Liver (tissue), 8 donors: ENCODE measurements at regions not wholly inside any gene's neighbourhood (a gene's known extent, or its start where the extent isn't known, plus 50 kb on each side); places are given as distances from the start of the nearest gene placed in this dataset.

ENCODE experiments used
- DNase-seq: peaks from one replicate; pipeline ENCODE4 v3.0.0-alpha.2; 2017; ENCODE audit warnings: low spot score
- H3K27ac ChIP-seq, 2 donors: one replicate each; pipeline ENCODE4 v1.7.0; 2013; ENCODE audit warnings: inconsistent platforms in 2 of 2, low read length in 2 of 2, control low read depth in 1 of 2, low read depth in 1 of 2, mild to moderate bottlenecking in 1 of 2
- H3K27me3 ChIP-seq, 4 donors: one replicate each; pipeline versions ENCODE4 v1.6.1 to v1.7.0; 2013; ENCODE audit warnings: low read length in 3 of 4, inconsistent platforms in 1 of 4, mild to moderate bottlenecking in 1 of 4, moderate library complexity in 1 of 4; ENCODE audit not compliant: control insufficient read depth in 4 of 4, insufficient read depth in 4 of 4
- H3K36me3 ChIP-seq, 4 donors: one replicate each; pipeline versions ENCODE4 v1.6.1 to v1.7.0; 2013; ENCODE audit warnings: low read length in 3 of 4, mild to moderate bottlenecking in 3 of 4, low read depth in 1 of 4, moderate library complexity in 1 of 4; ENCODE audit not compliant: control insufficient read depth in 4 of 4, insufficient read depth in 3 of 4
- H3K4me1 ChIP-seq, 4 donors: one replicate each; pipeline versions ENCODE4 v1.6.1 to v1.7.0; 2013; ENCODE audit warnings: low read length in 3 of 4, mild to moderate bottlenecking in 3 of 4, moderate library complexity in 1 of 4; ENCODE audit not compliant: control insufficient read depth in 4 of 4, insufficient read depth in 4 of 4
- H3K4me3 ChIP-seq, 3 donors: one replicate each; pipeline versions ENCODE4 v1.6.1 to v1.7.0; 2013; ENCODE audit warnings: low read length in 3 of 3, control low read depth in 1 of 3, low read depth in 1 of 3, mild to moderate bottlenecking in 1 of 3
- H3K9ac ChIP-seq, 2 donors: one replicate each; pipeline ENCODE4 v1.7.0; 2013; ENCODE audit warnings: low read length in 2 of 2, mild to moderate bottlenecking in 2 of 2, moderate library complexity in 2 of 2, control low read depth in 1 of 2, low read depth in 1 of 2
- H3K9me3 ChIP-seq, 4 donors: one replicate each; pipeline versions ENCODE4 v1.6.1 to v1.7.0; 2013; ENCODE audit warnings: low read length in 3 of 4; ENCODE audit not compliant: control insufficient read depth in 4 of 4
- EGR1 ChIP-seq, 2 donors: IDR thresholded peaks; 2 replicates each; pipeline ENCODE4 v1.6.1; 2016 to 2018; ENCODE audit warnings: antibody characterized with exemption in 2 of 2, low read depth in 2 of 2
- FOXA1 ChIP-seq: IDR thresholded peaks from 2 replicates; pipeline ENCODE4 v1.6.1; 2016; ENCODE audit warnings: antibody characterized with exemption
- FOXA2 ChIP-seq: IDR thresholded peaks from 2 replicates; pipeline ENCODE4 v1.6.1; 2016; ENCODE audit warnings: antibody characterized with exemption
- HNF4A ChIP-seq, 2 donors: conservative IDR thresholded peaks; 2 replicates each; pipeline ENCODE4 v1.6.1; 2016; ENCODE audit warnings: antibody characterized with exemption in 2 of 2, mild to moderate bottlenecking in 2 of 2
- HNF4G ChIP-seq: IDR thresholded peaks from 2 replicates; pipeline ENCODE4 v1.6.1; 2016; ENCODE audit warnings: antibody characterized with exemption
- JUND ChIP-seq, 2 donors: IDR thresholded peaks; 2 replicates each; pipeline ENCODE4 v1.6.1; 2016; ENCODE audit warnings: antibody characterized with exemption in 2 of 2
- NR2F2 ChIP-seq: IDR thresholded peaks from 2 replicates; pipeline ENCODE4 v1.6.1; 2016; ENCODE audit warnings: antibody characterized with exemption
- RAD21 ChIP-seq, 2 donors: IDR thresholded peaks; 2 replicates each; pipeline ENCODE4 v1.6.1; 2016; ENCODE audit warnings: antibody characterized with exemption in 2 of 2, mild to moderate bottlenecking in 2 of 2
- RXRA ChIP-seq, 2 donors: IDR thresholded peaks; 2 replicates each; pipeline ENCODE4 v1.6.1; 2017 to 2018; ENCODE audit warnings: antibody characterized with exemption in 2 of 2, mild to moderate bottlenecking in 1 of 2
- SP1 ChIP-seq: IDR thresholded peaks from 2 replicates; pipeline ENCODE4 v1.6.1; 2018; ENCODE audit warnings: antibody characterized with exemption, mild to moderate bottlenecking
- TAF1 ChIP-seq: conservative IDR thresholded peaks from 2 replicates; pipeline ENCODE4 v1.6.1; 2016; ENCODE audit warnings: antibody characterized with exemption, mild to moderate bottlenecking
- YY1 ChIP-seq: IDR thresholded peaks from 2 replicates; pipeline ENCODE4 v1.6.1; 2016; ENCODE audit warnings: antibody characterized with exemption, mild to moderate bottlenecking
- WGBS: extraction: QIAGEN DNeasy Blood & Tissue Kit; methylation state at CpG from one replicate; pipeline ENCODE4 v1.1.7; 2013; 5-methylcytosine and 5-hydroxymethylcytosine counted together
- TF ChIP-seq, protein P1 (sequence below): IDR thresholded peaks from 2 replicates; pipeline ENCODE4 v1.6.1; 2016; ENCODE audit warnings: antibody characterized with exemption, mild to moderate bottlenecking
- TF ChIP-seq, protein P2 (sequence below): IDR thresholded peaks from 2 replicates; pipeline ENCODE4 v1.6.1; 2016; ENCODE audit warnings: antibody characterized with exemption
- TF ChIP-seq, protein P3 (sequence below): IDR thresholded peaks from 2 replicates; pipeline ENCODE4 v1.6.1; 2016; ENCODE audit warnings: antibody characterized with exemption
- TF ChIP-seq, protein P4 (sequence below): fragments of 150-350 bp; IDR thresholded peaks from 2 replicates; pipeline ENCODE4 v1.5.1; 2017; ENCODE audit warnings: improper control_type of control experiment, low read depth, low read length; ENCODE audit not compliant: missing input control
- TF ChIP-seq, protein P5 (sequence below): IDR thresholded peaks from 2 replicates; pipeline ENCODE4 v1.6.1; 2016; ENCODE audit warnings: antibody characterized with exemption
- donor health status: healthy.
- donor health status: healthy.
- donor health status: healthy.
- donor health status: healthy.
- donor health status: healthy.

DNA sequence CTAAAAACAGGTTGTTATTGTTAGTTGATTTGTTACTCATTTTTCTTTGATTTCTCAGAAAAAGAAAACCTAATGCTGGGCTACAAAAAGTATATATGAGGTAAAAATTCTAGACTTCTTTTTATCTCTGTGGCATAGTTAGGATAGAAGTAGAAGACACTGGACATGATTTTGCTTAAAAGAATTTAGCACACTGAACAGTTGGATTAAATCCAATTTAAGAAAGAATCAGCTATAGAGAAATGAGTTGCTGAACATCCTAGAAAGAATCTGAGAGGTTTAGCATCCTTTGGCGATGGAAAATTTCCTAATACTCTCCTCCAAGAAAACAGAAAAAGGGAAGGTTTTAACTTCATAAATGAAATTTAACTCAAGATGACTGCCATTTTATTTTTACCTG is 259.7 kb downstream of the TBL1XR1 start:
- H3K27ac ChIP-seq: no peak overlapping the region
- no peaks in the 10 kb centered on the region for H3K36me3 ChIP-seq
- no peaks in the 10 kb centered on the region for H3K9me3 ChIP-seq
- H3K27me3 ChIP-seq: no peaks in the 10 kb centered on the region
- 92% methylated on average over 1 of the region's 1 CpG for WGBS
- DNase-seq: no peak
- no peak for TF ChIP-seq NR2F2
- no peak for TF ChIP-seq RAD21 (IDR thresholded peaks at IDR 0.05)
- no peak for TF ChIP-seq FOXA1
- no peak for TF ChIP-seq YY1
- TF ChIP-seq SP1: no peak
- no peak for TF ChIP-seq HNF4A (conservative IDR thresholded peaks at IDR 0.05)
- no peak for TF ChIP-seq RXRA (IDR thresholded peaks at IDR 0.05)
- TF ChIP-seq, protein P1, sequence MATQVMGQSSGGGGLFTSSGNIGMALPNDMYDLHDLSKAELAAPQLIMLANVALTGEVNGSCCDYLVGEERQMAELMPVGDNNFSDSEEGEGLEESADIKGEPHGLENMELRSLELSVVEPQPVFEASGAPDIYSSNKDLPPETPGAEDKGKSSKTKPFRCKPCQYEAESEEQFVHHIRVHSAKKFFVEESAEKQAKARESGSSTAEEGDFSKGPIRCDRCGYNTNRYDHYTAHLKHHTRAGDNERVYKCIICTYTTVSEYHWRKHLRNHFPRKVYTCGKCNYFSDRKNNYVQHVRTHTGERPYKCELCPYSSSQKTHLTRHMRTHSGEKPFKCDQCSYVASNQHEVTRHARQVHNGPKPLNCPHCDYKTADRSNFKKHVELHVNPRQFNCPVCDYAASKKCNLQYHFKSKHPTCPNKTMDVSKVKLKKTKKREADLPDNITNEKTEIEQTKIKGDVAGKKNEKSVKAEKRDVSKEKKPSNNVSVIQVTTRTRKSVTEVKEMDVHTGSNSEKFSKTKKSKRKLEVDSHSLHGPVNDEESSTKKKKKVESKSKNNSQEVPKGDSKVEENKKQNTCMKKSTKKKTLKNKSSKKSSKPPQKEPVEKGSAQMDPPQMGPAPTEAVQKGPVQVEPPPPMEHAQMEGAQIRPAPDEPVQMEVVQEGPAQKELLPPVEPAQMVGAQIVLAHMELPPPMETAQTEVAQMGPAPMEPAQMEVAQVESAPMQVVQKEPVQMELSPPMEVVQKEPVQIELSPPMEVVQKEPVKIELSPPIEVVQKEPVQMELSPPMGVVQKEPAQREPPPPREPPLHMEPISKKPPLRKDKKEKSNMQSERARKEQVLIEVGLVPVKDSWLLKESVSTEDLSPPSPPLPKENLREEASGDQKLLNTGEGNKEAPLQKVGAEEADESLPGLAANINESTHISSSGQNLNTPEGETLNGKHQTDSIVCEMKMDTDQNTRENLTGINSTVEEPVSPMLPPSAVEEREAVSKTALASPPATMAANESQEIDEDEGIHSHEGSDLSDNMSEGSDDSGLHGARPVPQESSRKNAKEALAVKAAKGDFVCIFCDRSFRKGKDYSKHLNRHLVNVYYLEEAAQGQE: no peak
- no peak for TF ChIP-seq FOXA2
- no peak for TF ChIP-seq TAF1
- TF ChIP-seq, protein P2, sequence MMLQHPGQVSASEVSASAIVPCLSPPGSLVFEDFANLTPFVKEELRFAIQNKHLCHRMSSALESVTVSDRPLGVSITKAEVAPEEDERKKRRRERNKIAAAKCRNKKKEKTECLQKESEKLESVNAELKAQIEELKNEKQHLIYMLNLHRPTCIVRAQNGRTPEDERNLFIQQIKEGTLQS: no peak
- TF ChIP-seq JUND (IDR thresholded peaks at IDR 0.05): no peak
- TF ChIP-seq HNF4G: no peak
- TF ChIP-seq, protein P3, sequence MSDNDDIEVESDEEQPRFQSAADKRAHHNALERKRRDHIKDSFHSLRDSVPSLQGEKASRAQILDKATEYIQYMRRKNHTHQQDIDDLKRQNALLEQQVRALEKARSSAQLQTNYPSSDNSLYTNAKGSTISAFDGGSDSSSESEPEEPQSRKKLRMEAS: no peak
- TF ChIP-seq, protein P4, sequence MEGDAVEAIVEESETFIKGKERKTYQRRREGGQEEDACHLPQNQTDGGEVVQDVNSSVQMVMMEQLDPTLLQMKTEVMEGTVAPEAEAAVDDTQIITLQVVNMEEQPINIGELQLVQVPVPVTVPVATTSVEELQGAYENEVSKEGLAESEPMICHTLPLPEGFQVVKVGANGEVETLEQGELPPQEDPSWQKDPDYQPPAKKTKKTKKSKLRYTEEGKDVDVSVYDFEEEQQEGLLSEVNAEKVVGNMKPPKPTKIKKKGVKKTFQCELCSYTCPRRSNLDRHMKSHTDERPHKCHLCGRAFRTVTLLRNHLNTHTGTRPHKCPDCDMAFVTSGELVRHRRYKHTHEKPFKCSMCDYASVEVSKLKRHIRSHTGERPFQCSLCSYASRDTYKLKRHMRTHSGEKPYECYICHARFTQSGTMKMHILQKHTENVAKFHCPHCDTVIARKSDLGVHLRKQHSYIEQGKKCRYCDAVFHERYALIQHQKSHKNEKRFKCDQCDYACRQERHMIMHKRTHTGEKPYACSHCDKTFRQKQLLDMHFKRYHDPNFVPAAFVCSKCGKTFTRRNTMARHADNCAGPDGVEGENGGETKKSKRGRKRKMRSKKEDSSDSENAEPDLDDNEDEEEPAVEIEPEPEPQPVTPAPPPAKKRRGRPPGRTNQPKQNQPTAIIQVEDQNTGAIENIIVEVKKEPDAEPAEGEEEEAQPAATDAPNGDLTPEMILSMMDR: no peak
- peaks cover 0 to 9% (median 5%) of the 10 kb centered on the region in 4 donors for H3K4me1 ChIP-seq
- H3K4me3 ChIP-seq: no peak overlapping the region
- H3K9ac ChIP-seq: no peak overlapping the region

DNA sequence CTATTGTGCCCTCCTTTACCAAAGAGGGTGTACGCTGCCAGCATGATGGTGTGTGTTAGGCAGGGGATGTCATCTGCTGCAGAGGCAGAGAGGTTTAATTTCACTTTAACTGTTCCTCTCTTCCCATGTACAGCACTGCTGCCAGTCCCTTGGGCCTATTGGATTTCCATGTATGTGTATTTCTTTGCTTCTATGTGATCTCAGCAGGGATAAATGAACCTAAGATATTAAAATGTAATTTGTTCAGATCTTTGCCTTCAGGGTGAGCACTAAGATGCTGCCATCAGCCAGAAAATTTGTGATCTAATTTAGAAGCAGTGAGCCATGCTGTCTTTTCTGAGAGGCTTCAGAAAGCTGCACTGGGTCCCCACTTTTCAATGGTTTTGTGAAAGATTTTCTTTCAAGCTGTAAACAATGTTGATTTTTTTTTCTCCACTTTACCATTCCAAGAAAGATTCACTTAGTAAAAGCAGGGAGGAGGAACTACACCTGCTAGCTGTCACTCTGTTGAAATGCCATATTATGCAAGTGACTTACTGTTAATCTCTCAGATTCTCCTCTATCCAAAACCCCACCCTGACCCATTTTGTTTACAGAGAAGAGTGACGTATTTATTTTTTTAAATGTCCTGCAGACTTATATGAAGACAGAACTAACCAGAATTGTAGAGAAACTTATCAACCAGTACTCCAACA is 261.9 kb downstream of the TBL1XR1 start:
- H3K27ac ChIP-seq: no peak overlapping the region
- no peaks in the 10 kb centered on the region for H3K36me3 ChIP-seq
- DNase-seq: no peak
- H3K4me1 ChIP-seq: peaks cover 0 to 11% (median 8%) of the 10 kb centered on the region in 4 donors
- H3K27me3 ChIP-seq: no peaks in the 10 kb centered on the region
- no peak overlapping the region for H3K9ac ChIP-seq
- H3K9me3 ChIP-seq: no peaks in the 10 kb centered on the region
- 78% methylated on average over 2 of the region's 2 CpGs for WGBS
- H3K4me3 ChIP-seq: no peak overlapping the region
- TF ChIP-seq, protein P5, sequence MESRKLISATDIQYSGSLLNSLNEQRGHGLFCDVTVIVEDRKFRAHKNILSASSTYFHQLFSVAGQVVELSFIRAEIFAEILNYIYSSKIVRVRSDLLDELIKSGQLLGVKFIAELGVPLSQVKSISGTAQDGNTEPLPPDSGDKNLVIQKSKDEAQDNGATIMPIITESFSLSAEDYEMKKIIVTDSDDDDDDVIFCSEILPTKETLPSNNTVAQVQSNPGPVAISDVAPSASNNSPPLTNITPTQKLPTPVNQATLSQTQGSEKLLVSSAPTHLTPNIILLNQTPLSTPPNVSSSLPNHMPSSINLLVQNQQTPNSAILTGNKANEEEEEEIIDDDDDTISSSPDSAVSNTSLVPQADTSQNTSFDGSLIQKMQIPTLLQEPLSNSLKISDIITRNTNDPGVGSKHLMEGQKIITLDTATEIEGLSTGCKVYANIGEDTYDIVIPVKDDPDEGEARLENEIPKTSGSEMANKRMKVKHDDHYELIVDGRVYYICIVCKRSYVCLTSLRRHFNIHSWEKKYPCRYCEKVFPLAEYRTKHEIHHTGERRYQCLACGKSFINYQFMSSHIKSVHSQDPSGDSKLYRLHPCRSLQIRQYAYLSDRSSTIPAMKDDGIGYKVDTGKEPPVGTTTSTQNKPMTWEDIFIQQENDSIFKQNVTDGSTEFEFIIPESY: no peak
- TF ChIP-seq HNF4A (conservative IDR thresholded peaks at IDR 0.05) (no peak), HNF4G (no peak), EGR1 (IDR thresholded peaks at IDR 0.05; ENCODE audit: low read depth in 2 of 2) (no peak), SP1 (no peak), RAD21 (IDR thresholded peaks at IDR 0.05) (no peak), FOXA1 (no peak), JUND (IDR thresholded peaks at IDR 0.05) (no peak), FOXA2 (no peak)
- TF ChIP-seq, protein P4: no peak
- TF ChIP-seq, protein P3: no peak
- TF ChIP-seq, protein P1: no peak
